GM12872 (cell line): ENCODE measurements at regions not wholly inside any gene's neighbourhood (a gene's known extent, or its start where the extent isn't known, plus 50 kb on each side); places are given as distances from the start of the nearest gene placed in this dataset.

Experiments used
- CTCF ChIP-seq: IDR thresholded peaks from 3 replicates; pipeline ENCODE4 v1.5.1; 2011; ENCODE audit warnings: low read depth, mild to moderate bottlenecking, low read length, moderate library complexity; ENCODE audit not compliant: insufficient read depth

- no peak for TF ChIP-seq CTCF
Observed at GRCh38 chr5:4716781-4717180, 423.3 kb upstream of the ADAMTS16 start.

GRCh38 chr5:4717446-4717845 is 422.7 kb upstream of the ADAMTS16 start:
- TF ChIP-seq CTCF: no peak

GRCh38 chr5:4720831-4721230 is 419.3 kb upstream of the ADAMTS16 start:
- TF ChIP-seq CTCF: no peak

GRCh38 chr5:4722886-4723285 is 417.2 kb upstream of the ADAMTS16 start:
- TF ChIP-seq CTCF: no peak

- no peak for TF ChIP-seq CTCF
Observed at GRCh38 chr5:4725594-4725993, 414.5 kb upstream of the ADAMTS16 start.

- no peak for TF ChIP-seq CTCF
Observed at GRCh38 chr5:4730279-4730678, 409.9 kb upstream of the ADAMTS16 start.

- no peak for TF ChIP-seq CTCF
Observed at GRCh38 chr5:4734348-4734747, 405.8 kb upstream of the ADAMTS16 start.

GRCh38 chr5:4735261-4735660 is 404.9 kb upstream of the ADAMTS16 start:
- no peak for TF ChIP-seq CTCF
